ENCODE measurements at regions not wholly inside any gene's neighbourhood (a gene's known extent, or its start where the extent isn't known, plus 50 kb on each side); places are given as distances from the start of the nearest gene placed in this dataset.

DNA sequence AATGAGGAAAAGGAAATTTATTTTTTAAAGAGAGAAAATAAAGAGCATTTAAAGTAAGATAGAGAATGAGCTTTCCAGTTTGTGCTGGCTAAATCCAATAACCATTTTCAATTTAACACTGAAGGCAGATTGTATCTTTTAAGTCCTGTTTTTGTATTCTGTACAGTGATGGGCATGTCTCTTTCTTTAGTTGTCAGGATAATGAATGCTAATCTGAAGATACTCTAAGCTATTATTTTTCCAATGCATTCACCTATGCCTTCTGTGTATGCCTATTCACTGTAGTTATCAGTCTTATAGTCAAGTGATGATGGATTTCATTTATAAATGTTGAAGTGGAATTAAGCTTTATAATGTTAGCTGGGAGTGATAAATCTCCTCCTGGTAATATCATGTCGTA, 101.4 kb downstream of the DYNAP start:
- Histone ChIP-seq H3K9ac (ENCODE audit: low read depth, low read length) (no peak overlapping the region), H3K27me3 (ENCODE audit: control insufficient read depth, insufficient read depth, low read length) (no peaks in the 10 kb centered on the region), H2BK20ac (ENCODE audit: low read depth, low read length) (no peak overlapping the region), H2AK5ac (ENCODE audit: low read depth, low read length) (no peak overlapping the region), H3K9me3 (ENCODE audit: control insufficient read depth, insufficient read depth, low read length) (no peaks in the 10 kb centered on the region), H2BK5ac (ENCODE audit: low read depth, low read length, poor library complexity, severe bottlenecking) (no peak overlapping the region), H3K36me3 (ENCODE audit: control insufficient read depth, insufficient read depth, low read length) (no peaks in the 10 kb centered on the region), H2AK9ac (replicated peaks; ENCODE audit: low read depth, low read length, poor library complexity) (no peak overlapping the region), H3K4me3 (ENCODE audit: insufficient read depth, low read depth, low read length) (no peak overlapping the region), H3K9me1 (ENCODE audit: insufficient read depth, low read length) (no peaks in the 10 kb centered on the region), H3K23ac (ENCODE audit: low read depth, low read length) (no peak overlapping the region), H3K4me2 (ENCODE audit: low read depth, low read length) (no peak overlapping the region), H3K18ac (ENCODE audit: low read depth, low read length) (no peak overlapping the region), H4K20me1 (ENCODE audit: insufficient read depth, low read length) (no peaks in the 10 kb centered on the region), H3K14ac (replicated peaks; ENCODE audit: low read depth, low read length) (no peak overlapping the region), H2AFZ (replicated peaks; ENCODE audit: low read length, poor library complexity) (no peak overlapping the region), H4K8ac (ENCODE audit: low read depth in 2 of 2, low read length in 2 of 2) (no peak overlapping the region), H3K56ac (ENCODE audit: extremely low read depth, insufficient read depth, low read length) (no peak overlapping the region), H2BK15ac (ENCODE audit: low read depth, low read length) (no peak overlapping the region), H3K4me1 (ENCODE audit: control insufficient read depth, insufficient read depth, low read length) (no peaks in the 10 kb centered on the region), H2BK120ac (ENCODE audit: low read depth, low read length) (no peak overlapping the region), H4K91ac (ENCODE audit: insufficient read depth, low read depth, low read length) (no peak overlapping the region), H3K27ac (ENCODE audit: insufficient read depth, low read length) (no peak overlapping the region), H4K5ac (ENCODE audit: low read depth, low read length) (no peak overlapping the region), H3K4ac (ENCODE audit: low read depth, low read length) (no peak overlapping the region), H3K79me1 (ENCODE audit: low read depth in 1 of 2, low read length in 2 of 2) (no peaks in the 10 kb centered on the region)
- dilution Hi-C loops (cut with HindIII; ENCODE audit: low sequenced_read_pairs, unreplicated experiment): no loop called here
- no CpG with 5 or more reads among the region's 1 CpG for WGBS, 2 experiments (ENCODE audit: extremely low coverage in 2 of 2, insufficient read length in 1 of 2)
- no peak for DNase-seq
- ATAC-seq (ENCODE audit: low read depth): no peak
- BruUV-seq (replicated peaks): no TSS peak
- TF ChIP-seq RAD21 (IDR thresholded peaks at IDR 0.05; ENCODE audit: low read length) (no peak), BHLHE40 (IDR thresholded peaks at IDR 0.05; ENCODE audit: low read depth, low read length) (no peak), RFX5 (IDR thresholded peaks at IDR 0.05; ENCODE audit: low read depth, low read length) (no peak), MAZ (IDR thresholded peaks at IDR 0.05; ENCODE audit: borderline replicate concordance, low read depth, low read length) (no peak), FOS (IDR thresholded peaks at IDR 0.05; ENCODE audit: low read depth, low read length) (no peak), RCOR1 (IDR thresholded peaks at IDR 0.05; ENCODE audit: insufficient replicate concordance, low read length) (no peak), MAFK (IDR thresholded peaks at IDR 0.05; ENCODE audit: low read depth, low read length) (no peak), CTCF (conservative IDR thresholded peaks at IDR 0.05; ENCODE audit: low read depth, low read length) (no peak), SMC3 (IDR thresholded peaks at IDR 0.05; ENCODE audit: low read depth, low read length) (no peak), CEBPB (IDR thresholded peaks at IDR 0.05; ENCODE audit: low read depth, low read length) (no peak), MXI1 (IDR thresholded peaks at IDR 0.05; ENCODE audit: borderline replicate concordance, low read depth, low read length) (no peak), NFE2L2 (IDR thresholded peaks at IDR 0.05; ENCODE audit: low read depth, low read length) (no peak)
- TF ChIP-seq, protein P1, sequence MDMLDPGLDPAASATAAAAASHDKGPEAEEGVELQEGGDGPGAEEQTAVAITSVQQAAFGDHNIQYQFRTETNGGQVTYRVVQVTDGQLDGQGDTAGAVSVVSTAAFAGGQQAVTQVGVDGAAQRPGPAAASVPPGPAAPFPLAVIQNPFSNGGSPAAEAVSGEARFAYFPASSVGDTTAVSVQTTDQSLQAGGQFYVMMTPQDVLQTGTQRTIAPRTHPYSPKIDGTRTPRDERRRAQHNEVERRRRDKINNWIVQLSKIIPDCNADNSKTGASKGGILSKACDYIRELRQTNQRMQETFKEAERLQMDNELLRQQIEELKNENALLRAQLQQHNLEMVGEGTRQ (IDR thresholded peaks at IDR 0.05; ENCODE audit: low read depth, low read length): no peak
- TF ChIP-seq, protein P2, sequence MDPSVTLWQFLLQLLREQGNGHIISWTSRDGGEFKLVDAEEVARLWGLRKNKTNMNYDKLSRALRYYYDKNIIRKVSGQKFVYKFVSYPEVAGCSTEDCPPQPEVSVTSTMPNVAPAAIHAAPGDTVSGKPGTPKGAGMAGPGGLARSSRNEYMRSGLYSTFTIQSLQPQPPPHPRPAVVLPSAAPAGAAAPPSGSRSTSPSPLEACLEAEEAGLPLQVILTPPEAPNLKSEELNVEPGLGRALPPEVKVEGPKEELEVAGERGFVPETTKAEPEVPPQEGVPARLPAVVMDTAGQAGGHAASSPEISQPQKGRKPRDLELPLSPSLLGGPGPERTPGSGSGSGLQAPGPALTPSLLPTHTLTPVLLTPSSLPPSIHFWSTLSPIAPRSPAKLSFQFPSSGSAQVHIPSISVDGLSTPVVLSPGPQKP (IDR thresholded peaks at IDR 0.05; ENCODE audit: borderline replicate concordance, low read depth, low read length): no peak
- POLR2A ChIA-PET (ENCODE audit: unreplicated experiment): no interaction called here
- CTCF ChIA-PET: interaction anchor here (0.6 kb wide), 1 partner anchor 332 kb away, joined by 3 read pairs; no protein-coding TSS in a partner anchor
- intact Hi-C loops (cut with micrococcal nuclease): loop anchor here (5.0 kb wide), 1 partner anchor 85 kb away; no protein-coding TSS in a partner anchor
- in situ Hi-C loops (cut with MboI; ENCODE audit: low sequenced_read_pairs): loop anchor here (25.0 kb wide), 1 partner anchor 520 kb away; no protein-coding TSS in a partner anchor
